Right renal pelvis (tissue), 4 donors: ENCODE measurements at regions not wholly inside any gene's neighbourhood (a gene's known extent, or its start where the extent isn't known, plus 50 kb on each side); places are given as distances from the start of the nearest gene placed in this dataset.

Experiments
- DNase-seq, 4 donors: peaks; one replicate each; pipeline ENCODE4 v3.0.0-alpha.2; 2013; ENCODE audit warnings: low read depth in 4 of 4, low spot score in 3 of 4, missing footprints in 1 of 4

GRCh38 chr14:25108959-25109358, 59.0 kb upstream of the STXBP6 start:
- no peak for DNase-seq

GRCh38 chr14:25108291-25108690, 58.3 kb upstream of the STXBP6 start:
- DNase-seq = no peak

- DNase-seq = no peak
These were observed 53.9 kb upstream of the STXBP6 start for GRCh38 chr14:25103820-25104219.

- no peak for DNase-seq
These were observed 53.3 kb upstream of the STXBP6 start for GRCh38 chr14:25103271-25103670.

GRCh38 chr14:25102788-25103187, 52.8 kb upstream of the STXBP6 start:
- DNase-seq = no peak

- DNase-seq = no peak
These were observed 51.3 kb upstream of the STXBP6 start for GRCh38 chr14:25101276-25101675.
